ENCODE measurements at regions not wholly inside any gene's neighbourhood (a gene's known extent, or its start where the extent isn't known, plus 50 kb on each side); places are given as distances from the start of the nearest gene placed in this dataset.

DNA sequence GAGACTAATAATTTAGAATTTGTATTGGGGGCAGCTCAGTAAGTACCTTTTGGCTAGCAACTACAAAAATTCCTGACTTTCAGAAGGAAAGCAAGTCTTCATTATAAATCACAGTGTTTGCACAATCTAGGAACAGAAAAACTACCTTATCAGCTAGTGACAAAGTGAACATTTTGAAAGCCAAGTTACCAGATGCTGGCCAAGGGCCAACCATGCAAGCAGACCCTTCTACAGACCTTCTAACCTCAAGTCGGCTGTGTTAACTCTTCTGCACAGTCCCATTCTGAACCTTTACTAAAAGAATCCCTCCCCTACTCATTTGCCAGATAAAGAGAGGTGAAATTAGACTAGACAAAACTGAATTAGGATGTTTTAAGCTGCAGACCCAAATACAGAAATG is 341.9 kb downstream of the COL12A1 start (continued):
- TF ChIP-seq, protein P1, sequence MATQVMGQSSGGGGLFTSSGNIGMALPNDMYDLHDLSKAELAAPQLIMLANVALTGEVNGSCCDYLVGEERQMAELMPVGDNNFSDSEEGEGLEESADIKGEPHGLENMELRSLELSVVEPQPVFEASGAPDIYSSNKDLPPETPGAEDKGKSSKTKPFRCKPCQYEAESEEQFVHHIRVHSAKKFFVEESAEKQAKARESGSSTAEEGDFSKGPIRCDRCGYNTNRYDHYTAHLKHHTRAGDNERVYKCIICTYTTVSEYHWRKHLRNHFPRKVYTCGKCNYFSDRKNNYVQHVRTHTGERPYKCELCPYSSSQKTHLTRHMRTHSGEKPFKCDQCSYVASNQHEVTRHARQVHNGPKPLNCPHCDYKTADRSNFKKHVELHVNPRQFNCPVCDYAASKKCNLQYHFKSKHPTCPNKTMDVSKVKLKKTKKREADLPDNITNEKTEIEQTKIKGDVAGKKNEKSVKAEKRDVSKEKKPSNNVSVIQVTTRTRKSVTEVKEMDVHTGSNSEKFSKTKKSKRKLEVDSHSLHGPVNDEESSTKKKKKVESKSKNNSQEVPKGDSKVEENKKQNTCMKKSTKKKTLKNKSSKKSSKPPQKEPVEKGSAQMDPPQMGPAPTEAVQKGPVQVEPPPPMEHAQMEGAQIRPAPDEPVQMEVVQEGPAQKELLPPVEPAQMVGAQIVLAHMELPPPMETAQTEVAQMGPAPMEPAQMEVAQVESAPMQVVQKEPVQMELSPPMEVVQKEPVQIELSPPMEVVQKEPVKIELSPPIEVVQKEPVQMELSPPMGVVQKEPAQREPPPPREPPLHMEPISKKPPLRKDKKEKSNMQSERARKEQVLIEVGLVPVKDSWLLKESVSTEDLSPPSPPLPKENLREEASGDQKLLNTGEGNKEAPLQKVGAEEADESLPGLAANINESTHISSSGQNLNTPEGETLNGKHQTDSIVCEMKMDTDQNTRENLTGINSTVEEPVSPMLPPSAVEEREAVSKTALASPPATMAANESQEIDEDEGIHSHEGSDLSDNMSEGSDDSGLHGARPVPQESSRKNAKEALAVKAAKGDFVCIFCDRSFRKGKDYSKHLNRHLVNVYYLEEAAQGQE (IDR thresholded peaks at IDR 0.05; ENCODE audit: unreplicated experiment): no peak
- TF ChIP-seq, protein P2, sequence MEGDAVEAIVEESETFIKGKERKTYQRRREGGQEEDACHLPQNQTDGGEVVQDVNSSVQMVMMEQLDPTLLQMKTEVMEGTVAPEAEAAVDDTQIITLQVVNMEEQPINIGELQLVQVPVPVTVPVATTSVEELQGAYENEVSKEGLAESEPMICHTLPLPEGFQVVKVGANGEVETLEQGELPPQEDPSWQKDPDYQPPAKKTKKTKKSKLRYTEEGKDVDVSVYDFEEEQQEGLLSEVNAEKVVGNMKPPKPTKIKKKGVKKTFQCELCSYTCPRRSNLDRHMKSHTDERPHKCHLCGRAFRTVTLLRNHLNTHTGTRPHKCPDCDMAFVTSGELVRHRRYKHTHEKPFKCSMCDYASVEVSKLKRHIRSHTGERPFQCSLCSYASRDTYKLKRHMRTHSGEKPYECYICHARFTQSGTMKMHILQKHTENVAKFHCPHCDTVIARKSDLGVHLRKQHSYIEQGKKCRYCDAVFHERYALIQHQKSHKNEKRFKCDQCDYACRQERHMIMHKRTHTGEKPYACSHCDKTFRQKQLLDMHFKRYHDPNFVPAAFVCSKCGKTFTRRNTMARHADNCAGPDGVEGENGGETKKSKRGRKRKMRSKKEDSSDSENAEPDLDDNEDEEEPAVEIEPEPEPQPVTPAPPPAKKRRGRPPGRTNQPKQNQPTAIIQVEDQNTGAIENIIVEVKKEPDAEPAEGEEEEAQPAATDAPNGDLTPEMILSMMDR (conservative IDR thresholded peaks at IDR 0.05; ENCODE audit: low read depth in 2 of 2): no peak

DNA sequence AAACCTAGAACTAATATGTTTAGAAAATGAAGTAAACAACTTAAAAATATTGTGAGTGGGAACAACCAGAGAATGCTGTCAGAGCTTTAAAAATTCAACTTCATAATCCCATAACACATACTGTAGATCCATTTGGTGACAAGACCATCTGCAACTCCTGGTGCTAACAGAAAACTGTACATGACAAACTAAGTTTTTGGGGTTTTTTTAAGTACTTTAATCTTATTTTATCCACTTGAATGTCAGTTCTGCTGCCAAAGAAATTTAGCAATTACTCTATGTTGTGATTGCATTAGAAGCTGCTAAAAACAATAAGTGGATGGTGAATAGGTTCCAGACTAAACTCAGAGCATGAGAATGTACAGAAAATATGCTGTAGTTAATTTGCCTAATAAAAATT is 345.4 kb downstream of the COL12A1 start:
- Mint-ChIP-seq H3K36me3 (ENCODE audit: low read depth) (no peaks in the 10 kb centered on the region), H3K4me3 (no peak overlapping the region), H3K27ac (no peak overlapping the region), H3K4me1 (no peaks in the 10 kb centered on the region), H3K27me3 (ENCODE audit: insufficient read depth, low read depth, poor library complexity) (no peaks in the 10 kb centered on the region), H3K9me3 (no peaks in the 10 kb centered on the region)
- H3K36me3 ChIP-seq (ENCODE audit: insufficient read depth): no peaks in the 10 kb centered on the region
- H3K4me2 ChIP-seq: no peak overlapping the region
- no peaks in the 10 kb centered on the region for H3F3A ChIP-seq (replicated peaks; ENCODE audit: low read depth)
- TF ChIP-seq STAT1 (IDR thresholded peaks at IDR 0.05; ENCODE audit: unreplicated experiment): no peak
- TF ChIP-seq, protein P3, sequence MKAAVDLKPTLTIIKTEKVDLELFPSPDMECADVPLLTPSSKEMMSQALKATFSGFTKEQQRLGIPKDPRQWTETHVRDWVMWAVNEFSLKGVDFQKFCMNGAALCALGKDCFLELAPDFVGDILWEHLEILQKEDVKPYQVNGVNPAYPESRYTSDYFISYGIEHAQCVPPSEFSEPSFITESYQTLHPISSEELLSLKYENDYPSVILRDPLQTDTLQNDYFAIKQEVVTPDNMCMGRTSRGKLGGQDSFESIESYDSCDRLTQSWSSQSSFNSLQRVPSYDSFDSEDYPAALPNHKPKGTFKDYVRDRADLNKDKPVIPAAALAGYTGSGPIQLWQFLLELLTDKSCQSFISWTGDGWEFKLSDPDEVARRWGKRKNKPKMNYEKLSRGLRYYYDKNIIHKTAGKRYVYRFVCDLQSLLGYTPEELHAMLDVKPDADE (IDR thresholded peaks at IDR 0.05): no peak
- TF ChIP-seq, protein P4, sequence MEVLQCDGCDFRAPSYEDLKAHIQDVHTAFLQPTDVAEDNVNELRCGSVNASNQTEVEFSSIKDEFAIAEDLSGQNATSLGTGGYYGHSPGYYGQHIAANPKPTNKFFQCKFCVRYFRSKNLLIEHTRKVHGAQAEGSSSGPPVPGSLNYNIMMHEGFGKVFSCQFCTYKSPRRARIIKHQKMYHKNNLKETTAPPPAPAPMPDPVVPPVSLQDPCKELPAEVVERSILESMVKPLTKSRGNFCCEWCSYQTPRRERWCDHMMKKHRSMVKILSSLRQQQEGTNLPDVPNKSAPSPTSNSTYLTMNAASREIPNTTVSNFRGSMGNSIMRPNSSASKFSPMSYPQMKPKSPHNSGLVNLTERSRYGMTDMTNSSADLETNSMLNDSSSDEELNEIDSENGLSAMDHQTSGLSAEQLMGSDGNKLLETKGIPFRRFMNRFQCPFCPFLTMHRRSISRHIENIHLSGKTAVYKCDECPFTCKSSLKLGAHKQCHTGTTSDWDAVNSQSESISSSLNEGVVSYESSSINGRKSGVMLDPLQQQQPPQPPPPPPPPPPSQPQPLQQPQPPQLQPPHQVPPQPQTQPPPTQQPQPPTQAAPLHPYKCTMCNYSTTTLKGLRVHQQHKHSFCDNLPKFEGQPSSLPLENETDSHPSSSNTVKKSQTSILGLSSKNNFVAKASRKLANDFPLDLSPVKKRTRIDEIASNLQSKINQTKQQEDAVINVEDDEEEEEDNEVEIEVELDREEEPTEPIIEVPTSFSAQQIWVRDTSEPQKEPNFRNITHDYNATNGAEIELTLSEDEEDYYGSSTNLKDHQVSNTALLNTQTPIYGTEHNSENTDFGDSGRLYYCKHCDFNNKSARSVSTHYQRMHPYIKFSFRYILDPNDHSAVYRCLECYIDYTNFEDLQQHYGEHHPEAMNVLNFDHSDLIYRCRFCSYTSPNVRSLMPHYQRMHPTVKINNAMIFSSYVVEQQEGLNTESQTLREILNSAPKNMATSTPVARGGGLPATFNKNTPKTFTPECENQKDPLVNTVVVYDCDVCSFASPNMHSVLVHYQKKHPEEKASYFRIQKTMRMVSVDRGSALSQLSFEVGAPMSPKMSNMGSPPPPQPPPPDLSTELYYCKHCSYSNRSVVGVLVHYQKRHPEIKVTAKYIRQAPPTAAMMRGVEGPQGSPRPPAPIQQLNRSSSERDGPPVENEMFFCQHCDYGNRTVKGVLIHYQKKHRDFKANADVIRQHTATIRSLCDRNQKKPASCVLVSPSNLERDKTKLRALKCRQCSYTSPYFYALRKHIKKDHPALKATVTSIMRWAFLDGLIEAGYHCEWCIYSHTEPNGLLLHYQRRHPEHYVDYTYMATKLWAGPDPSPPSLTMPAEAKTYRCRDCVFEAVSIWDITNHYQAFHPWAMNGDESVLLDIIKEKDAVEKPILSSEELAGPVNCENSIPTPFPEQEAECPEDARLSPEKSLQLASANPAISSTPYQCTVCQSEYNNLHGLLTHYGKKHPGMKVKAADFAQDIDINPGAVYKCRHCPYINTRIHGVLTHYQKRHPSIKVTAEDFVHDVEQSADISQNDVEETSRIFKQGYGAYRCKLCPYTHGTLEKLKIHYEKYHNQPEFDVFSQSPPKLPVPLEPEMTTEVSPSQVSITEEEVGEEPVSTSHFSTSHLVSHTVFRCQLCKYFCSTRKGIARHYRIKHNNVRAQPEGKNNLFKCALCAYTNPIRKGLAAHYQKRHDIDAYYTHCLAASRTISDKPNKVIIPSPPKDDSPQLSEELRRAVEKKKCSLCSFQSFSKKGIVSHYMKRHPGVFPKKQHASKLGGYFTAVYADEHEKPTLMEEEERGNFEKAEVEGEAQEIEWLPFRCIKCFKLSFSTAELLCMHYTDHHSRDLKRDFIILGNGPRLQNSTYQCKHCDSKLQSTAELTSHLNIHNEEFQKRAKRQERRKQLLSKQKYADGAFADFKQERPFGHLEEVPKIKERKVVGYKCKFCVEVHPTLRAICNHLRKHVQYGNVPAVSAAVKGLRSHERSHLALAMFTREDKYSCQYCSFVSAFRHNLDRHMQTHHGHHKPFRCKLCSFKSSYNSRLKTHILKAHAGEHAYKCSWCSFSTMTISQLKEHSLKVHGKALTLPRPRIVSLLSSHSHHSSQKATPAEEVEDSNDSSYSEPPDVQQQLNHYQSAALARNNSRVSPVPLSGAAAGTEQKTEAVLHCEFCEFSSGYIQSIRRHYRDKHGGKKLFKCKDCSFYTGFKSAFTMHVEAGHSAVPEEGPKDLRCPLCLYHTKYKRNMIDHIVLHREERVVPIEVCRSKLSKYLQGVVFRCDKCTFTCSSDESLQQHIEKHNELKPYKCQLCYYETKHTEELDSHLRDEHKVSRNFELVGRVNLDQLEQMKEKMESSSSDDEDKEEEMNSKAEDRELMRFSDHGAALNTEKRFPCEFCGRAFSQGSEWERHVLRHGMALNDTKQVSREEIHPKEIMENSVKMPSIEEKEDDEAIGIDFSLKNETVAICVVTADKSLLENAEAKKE (CRISPR knock-in tag; IDR thresholded peaks at IDR 0.05): no peak
- TF ChIP-seq CREB1 (CRISPR knock-in tag; IDR thresholded peaks at IDR 0.05; ENCODE audit: low read depth): no peak
- TF ChIP-seq EZH2 (IDR thresholded peaks at IDR 0.05; ENCODE audit: low read depth, unreplicated experiment): no peak
- TF ChIP-seq, protein P2 (conservative IDR thresholded peaks at IDR 0.05; ENCODE audit: low read depth in 2 of 2): no peak
- no peak for TF ChIP-seq EZH2phosphoT487 (IDR thresholded peaks at IDR 0.05; ENCODE audit: unreplicated experiment)
- no peaks in the 10 kb centered on the region for H3K27me3 ChIP-seq (ENCODE audit: insufficient read depth)
- H4K20me1 ChIP-seq (replicated peaks; ENCODE audit: insufficient read depth): no peaks in the 10 kb centered on the region
- no peak overlapping the region for H2AFZ ChIP-seq
- H3K4me3 ChIP-seq: no peak overlapping the region
- DNase-seq (ENCODE audit: low spot score) (no peak), ATAC-seq (no peak)
- no peaks in the 10 kb centered on the region for H3K9me2 ChIP-seq (ENCODE audit: insufficient read depth)
- no peaks in the 10 kb centered on the region for H3K4me1 ChIP-seq (ENCODE audit: insufficient read depth)
- H3K27ac ChIP-seq (ENCODE audit: low read depth): no peak overlapping the region
- no peaks in the 10 kb centered on the region for H3K79me2 ChIP-seq (replicated peaks; ENCODE audit: insufficient read depth)

Measured in GM23338 (cell line).